Body of pancreas (tissue), 4 donors: ENCODE measurements at regions not wholly inside any gene's neighbourhood (a gene's known extent, or its start where the extent isn't known, plus 50 kb on each side); places are given as distances from the start of the nearest gene placed in this dataset. TPM values are rescaled to one million over a fixed set of nuclear protein-coding genes. Genes with fewer than 3 reads are reported as not detected.

Experiments
- ATAC-seq: fragments of 150-250 bp; one replicate; pipeline ENCODE4 v1.9.1; 2016
- DNase-seq, 4 donors: peaks; one replicate each; pipeline ENCODE4 v3.0.0-alpha.2; 2019
- H3K27ac ChIP-seq, 4 donors: fragments of 200-600 bp; sonication (generic); 1 replicate in 3 of 4; 2 replicates in 1 of 4; pipeline versions ENCODE4 v1.5.1 to v1.6.1; 2016 to 2019; ENCODE audit warnings: mild to moderate bottlenecking in 1 of 4, mixed read lengths in 1 of 4, moderate library complexity in 1 of 4
- H3K27me3 ChIP-seq, 2 donors: fragments of 200-600 bp; sonication (generic); one replicate each; pipeline ENCODE4 v1.6.0; 2016; ENCODE audit warnings: mild to moderate bottlenecking in 1 of 2
- H3K36me3 ChIP-seq, 2 donors: fragments of 200-600 bp; sonication (generic); replicated peaks in 1 of 2; 2 replicates each; pipeline ENCODE4 v1.5.1; 2016; ENCODE audit warnings: low read depth in 2 of 2; ENCODE audit not compliant: insufficient read depth in 1 of 2
- H3K4me1 ChIP-seq: fragments of 200-600 bp; sonication (generic); one replicate; pipeline ENCODE4 v1.6.0; 2016
- H3K4me3 ChIP-seq, 2 donors: fragments of 200-600 bp; sonication (generic); 1 replicate in 1 of 2; 2 replicates in 1 of 2; pipeline ENCODE4 v1.5.1; 2016 to 2019
- H3K9me3 ChIP-seq, 3 donors: fragments of 200-600 bp; sonication (generic); 1 replicate in 2 of 3; 2 replicates in 1 of 3; pipeline ENCODE4 v1.5.1; 2016
- CTCF ChIP-seq, 7 experiments: fragments of 450-650 bp in 4 of 7; fragments of 200-600 bp in 3 of 7; sonication (generic) in 3 of 7; IDR thresholded peaks; one replicate each; pipeline ENCODE4 v1.5.1; 2016 to 2019; ENCODE audit warnings: antibody characterized with exemption in 7 of 7
- POLR2A ChIP-seq, 3 donors: fragments of 450-650 bp; IDR thresholded peaks; one replicate each; pipeline ENCODE4 v1.6.1; 2016; ENCODE audit warnings: antibody characterized with exemption in 3 of 3, mild to moderate bottlenecking in 2 of 3
- WGBS, 2 donors: methylation state at CpG; one replicate each; pipeline ENCODE4 v1.1.5; 2017; 5-methylcytosine and 5-hydroxymethylcytosine counted together
- intact Hi-C: fragments of 100-400 bp; cut with DNase I; formaldehyde crosslinking; loops from one replicate; pipeline ENCODE4 v1.15.1; 2023
- small RNA-seq: library from RNA; depleted of rRNA; stranded (forward); fragments of <200 nt; gene quantifications from one replicate; pipeline ENCODE3, GENCODE V24; 2016

DNA sequence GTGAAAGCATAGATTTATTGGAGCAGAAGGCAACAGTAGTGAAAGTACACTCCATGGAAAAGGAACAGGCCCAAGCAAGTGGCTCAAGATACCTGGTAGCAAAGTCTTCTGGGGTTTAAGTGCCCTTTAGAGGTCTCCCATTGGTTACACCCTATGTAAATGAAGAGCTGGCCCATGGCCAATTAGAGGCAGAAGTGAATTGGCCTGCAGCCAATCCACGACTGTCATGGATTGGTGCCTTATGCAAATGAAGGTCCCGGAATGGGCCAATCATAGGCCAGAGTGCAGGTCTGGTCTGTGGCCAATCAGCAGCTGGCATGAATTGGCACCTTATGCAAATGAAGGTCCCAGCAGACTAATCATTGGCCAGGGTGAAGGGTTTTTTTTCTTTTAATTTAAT lies 64.2 kb upstream of the PCSK5 start:
- Histone ChIP-seq H3K4me3 (no peak overlapping the region), H3K27ac (no peak overlapping the region), H3K9me3 (no peaks in the 10 kb centered on the region), H3K4me1 (peaks cover 6% of the 10 kb centered on the region), H3K36me3 (no peaks in the 10 kb centered on the region), H3K27me3 (no peaks in the 10 kb centered on the region)
- ATAC-seq (no peak), DNase-seq (no peak)
- 40 to 47% methylated on average over 2 of the region's 2 CpGs for WGBS, 2 donors
- no peak for TF ChIP-seq CTCF (IDR thresholded peaks at IDR 0.05)
- TF ChIP-seq POLR2A (IDR thresholded peaks at IDR 0.05) = no peak
- intact Hi-C loops = no loop called here

DNA sequence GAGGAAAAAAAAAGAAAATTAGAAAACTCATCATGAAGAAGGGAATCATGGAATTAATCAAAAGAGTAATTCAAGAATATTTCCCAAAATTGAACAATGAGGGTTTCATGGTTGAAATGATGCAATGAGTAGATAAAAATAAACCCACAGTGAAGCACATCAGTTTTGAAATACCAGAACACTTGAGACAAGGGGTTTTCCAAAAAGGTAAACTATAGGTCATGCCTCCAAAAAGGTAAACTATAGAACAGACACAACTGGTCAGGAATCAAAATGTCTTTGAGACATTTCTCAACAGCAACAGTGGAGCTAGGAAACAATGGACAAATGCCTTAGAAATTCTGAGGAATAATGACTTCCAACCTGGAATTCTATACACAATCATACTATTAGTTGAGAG lies 60.2 kb upstream of the PCSK5 start:
- H3K27me3 ChIP-seq = no peaks in the 10 kb centered on the region
- no peak overlapping the region for H3K4me3 ChIP-seq
- ATAC-seq (no peak), DNase-seq (no peak)
- H3K4me1 ChIP-seq = no peaks in the 10 kb centered on the region
- no peak overlapping the region for H3K27ac ChIP-seq
- intact Hi-C loops = no loop called here
- H3K9me3 ChIP-seq = no peaks in the 10 kb centered on the region
- no peak for TF ChIP-seq POLR2A (IDR thresholded peaks at IDR 0.05)
- no peak for TF ChIP-seq CTCF (IDR thresholded peaks at IDR 0.05)
- no peaks in the 10 kb centered on the region for H3K36me3 ChIP-seq

GRCh38 chr9:75833778-75834177 lies 56.7 kb upstream of the PCSK5 start:
- Histone ChIP-seq H3K27me3 (no peaks in the 10 kb centered on the region), H3K9me3 (no peaks in the 10 kb centered on the region), H3K27ac (no peak overlapping the region), H3K36me3 (no peaks in the 10 kb centered on the region), H3K4me1 (no peaks in the 10 kb centered on the region), H3K4me3 (no peak overlapping the region)
- TF ChIP-seq CTCF (IDR thresholded peaks at IDR 0.05) (no peak), POLR2A (IDR thresholded peaks at IDR 0.05) (no peak)
- no peak for ATAC-seq
- intact Hi-C loops = no loop called here
- DNase-seq = no peak

DNA sequence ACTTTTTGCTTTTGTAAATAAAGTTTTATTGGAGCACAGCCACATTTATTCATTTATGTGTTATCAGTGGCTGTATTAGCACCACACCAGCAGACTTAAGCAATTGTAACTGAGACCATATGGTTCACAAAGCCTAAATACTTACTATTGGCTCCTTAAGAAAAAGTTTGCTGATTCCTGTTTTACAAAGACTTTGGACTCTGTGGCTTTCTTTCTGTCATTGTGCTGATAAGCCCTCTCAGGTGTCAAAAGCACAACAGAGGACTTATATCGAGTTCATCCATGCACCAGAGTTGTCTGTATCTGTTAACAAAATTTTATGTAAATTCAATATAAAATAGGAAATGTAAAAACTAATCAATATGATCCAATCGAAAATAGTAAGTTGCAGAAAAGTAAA lies 55.6 kb upstream of the PCSK5 start:
- no peak for DNase-seq
- intact Hi-C loops = no loop called here
- Histone ChIP-seq H3K27me3 (no peaks in the 10 kb centered on the region), H3K4me1 (no peaks in the 10 kb centered on the region), H3K36me3 (no peaks in the 10 kb centered on the region), H3K4me3 (no peak overlapping the region), H3K9me3 (no peaks in the 10 kb centered on the region), H3K27ac (no peak overlapping the region)
- ATAC-seq = no peak
- TF ChIP-seq CTCF (IDR thresholded peaks at IDR 0.05) (no peak), POLR2A (IDR thresholded peaks at IDR 0.05) (no peak)
- 48 to 50% methylated on average over 2 of the region's 2 CpGs for WGBS, 2 donors

Small RNAs in the stretch of these regions (small RNA-seq; reads per million reads assigned to genes)
- gene RNU6-1228P = not detected
